Mesendoderm (in vitro differentiated cells): ENCODE measurements at regions not wholly inside any gene's neighbourhood (a gene's known extent, or its start where the extent isn't known, plus 50 kb on each side); places are given as distances from the start of the nearest gene placed in this dataset.

Experiments used
- DNase-seq: peaks from one replicate; pipeline ENCODE4 v3.0.0; 2013
- H2AK5ac ChIP-seq: 2 replicates; pipeline ENCODE4 v1.6.1; 2013; ENCODE audit warnings: low read length, inconsistent platforms
- H2BK120ac ChIP-seq: 2 replicates; pipeline ENCODE4 v1.6.1; 2013; ENCODE audit warnings: low read depth, mild to moderate bottlenecking, low read length, moderate library complexity, mixed read lengths
- H2BK15ac ChIP-seq: replicated peaks from 2 replicates; pipeline ENCODE4 v1.6.1; 2013; ENCODE audit warnings: low read depth, mild to moderate bottlenecking, moderate library complexity
- H2BK5ac ChIP-seq: 2 replicates; pipeline ENCODE4 v1.6.1; 2013; ENCODE audit warnings: low read length, inconsistent platforms
- H3K18ac ChIP-seq: 2 replicates; pipeline ENCODE4 v1.6.1; 2013; ENCODE audit warnings: mild to moderate bottlenecking, low read length, mixed read lengths
- H3K23ac ChIP-seq: one replicate; pipeline ENCODE4 v1.6.1; 2013; ENCODE audit warnings: low read length
- H3K27ac ChIP-seq: 2 replicates; pipeline ENCODE4 v1.5.1; 2013; ENCODE audit warnings: low read depth, mild to moderate bottlenecking, inconsistent platforms, low read length, moderate library complexity
- H3K27me3 ChIP-seq: 2 replicates; pipeline ENCODE4 v1.6.1; 2013; ENCODE audit warnings: low read length, control low read depth, mild to moderate bottlenecking, inconsistent platforms; ENCODE audit not compliant: insufficient read depth, poor library complexity
- H3K36me3 ChIP-seq: 2 replicates; pipeline ENCODE4 v1.6.1; 2013; ENCODE audit warnings: low read length, inconsistent platforms; ENCODE audit not compliant: control insufficient read depth, insufficient read depth
- H3K4ac ChIP-seq: one replicate; pipeline ENCODE4 v1.6.1; 2013; ENCODE audit warnings: low read depth, mild to moderate bottlenecking, low read length, moderate library complexity
- H3K4me1 ChIP-seq: 2 replicates; pipeline ENCODE4 v1.6.1; 2013; ENCODE audit warnings: low read depth, low read length, inconsistent platforms; ENCODE audit not compliant: control insufficient read depth
- H3K4me2 ChIP-seq: 2 replicates; pipeline ENCODE4 v1.6.1; 2013; ENCODE audit warnings: low read length
- H3K4me3 ChIP-seq: 2 replicates; pipeline ENCODE4 v1.5.1; 2013; ENCODE audit warnings: mild to moderate bottlenecking, low read length
- H3K56ac ChIP-seq: one replicate; pipeline ENCODE4 v1.6.1; 2013; ENCODE audit warnings: low read length
- H3K79me1 ChIP-seq: 2 replicates; pipeline ENCODE4 v1.6.1; 2013; ENCODE audit warnings: low read length, inconsistent platforms
- H3K79me2 ChIP-seq: 2 replicates; pipeline ENCODE4 v1.6.1; 2013; ENCODE audit warnings: mild to moderate bottlenecking, low read length; ENCODE audit not compliant: control insufficient read depth, insufficient read depth
- H3K9ac ChIP-seq: 2 replicates; pipeline ENCODE4 v1.6.1; 2013; ENCODE audit warnings: low read length, inconsistent platforms
- H4K5ac ChIP-seq: one replicate; pipeline ENCODE4 v1.6.1; 2013; ENCODE audit warnings: low read length
- H4K8ac ChIP-seq: one replicate; pipeline ENCODE4 v1.6.1; 2013; ENCODE audit warnings: low read depth, mild to moderate bottlenecking, control low read depth, low read length, moderate library complexity
- WGBS: extraction: QIAGEN DNeasy Blood & Tissue Kit; methylation state at CpG from one replicate; pipeline ENCODE4 v1.1.7; 2013; ENCODE audit warnings: low lambda C conversion rate, missing lambda C conversion rate; ENCODE audit not compliant: insufficient coverage; ENCODE audit errors: extremely low coverage; 5-methylcytosine and 5-hydroxymethylcytosine counted together

GRCh38 chr4:125039550-125039949 lies 275.2 kb upstream of the FAT4 start:
- Histone ChIP-seq H2BK120ac (no peak overlapping the region), H3K4me1 (no peaks in the 10 kb centered on the region), H3K18ac (no peak overlapping the region), H4K8ac (no peak overlapping the region), H3K4me2 (no peak overlapping the region), H2BK5ac (no peak overlapping the region), H3K79me1 (no peaks in the 10 kb centered on the region), H2BK15ac (no peak overlapping the region), H3K27ac (no peak overlapping the region), H4K5ac (no peak overlapping the region), H3K9ac (no peak overlapping the region), H3K4me3 (no peak overlapping the region), H3K27me3 (no peaks in the 10 kb centered on the region), H2AK5ac (no peak overlapping the region), H3K4ac (no peak overlapping the region), H3K79me2 (no peaks in the 10 kb centered on the region), H3K36me3 (no peaks in the 10 kb centered on the region), H3K56ac (no peak overlapping the region), H3K23ac (no peak overlapping the region)
- no peak for DNase-seq
- no CpG with 5 or more reads among the region's 5 CpGs for WGBS

DNA sequence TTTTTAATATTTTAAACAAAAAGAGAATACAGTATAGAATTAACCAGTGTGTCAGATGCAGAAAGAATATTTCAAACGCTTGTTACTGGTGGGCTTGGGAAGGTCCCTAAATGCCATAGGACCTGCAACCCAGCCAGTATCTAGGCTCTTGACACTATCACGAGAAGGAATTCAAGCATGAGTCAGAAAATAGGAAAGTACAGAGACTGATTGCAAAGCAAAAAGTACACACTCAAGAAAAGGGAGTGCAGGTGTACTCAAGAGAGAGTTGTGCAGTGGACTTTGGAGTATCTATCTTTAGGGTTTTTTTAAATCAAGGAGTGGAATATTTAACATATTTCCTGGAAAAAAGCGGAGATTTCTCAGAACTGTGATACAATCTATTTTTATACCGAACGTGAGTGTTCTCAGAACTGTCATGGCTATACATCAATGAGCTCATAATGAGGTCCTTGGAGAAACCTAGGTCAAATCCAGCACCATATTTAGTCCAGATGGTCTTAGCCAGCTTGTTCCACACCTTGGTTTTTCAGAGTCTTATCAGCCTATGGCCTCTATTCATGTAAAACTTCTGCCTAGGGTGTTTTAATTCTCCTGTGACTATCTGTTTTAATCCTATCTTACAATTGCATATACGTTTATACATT lies 291.8 kb upstream of the FAT4 start:
- no peak overlapping the region for H4K8ac ChIP-seq
- no CpG with 5 or more reads among the region's 6 CpGs for WGBS
- H3K36me3 ChIP-seq: no peaks in the 10 kb centered on the region
- no peak overlapping the region for H2BK5ac ChIP-seq
- H3K27me3 ChIP-seq: no peaks in the 10 kb centered on the region
- H3K4ac ChIP-seq: no peak overlapping the region
- H4K5ac ChIP-seq: no peak overlapping the region
- H3K9ac ChIP-seq: no peak overlapping the region
- no peak overlapping the region for H3K23ac ChIP-seq
- no peaks in the 10 kb centered on the region for H3K79me1 ChIP-seq
- no peak overlapping the region for H3K56ac ChIP-seq
- no peak overlapping the region for H3K18ac ChIP-seq
- no peak overlapping the region for H2BK120ac ChIP-seq
- H2AK5ac ChIP-seq: no peak overlapping the region
- no peak overlapping the region for H2BK15ac ChIP-seq
- no peak overlapping the region for H3K27ac ChIP-seq
- no peaks in the 10 kb centered on the region for H3K4me1 ChIP-seq
- no peaks in the 10 kb centered on the region for H3K79me2 ChIP-seq
- no peak overlapping the region for H3K4me3 ChIP-seq
- H3K4me2 ChIP-seq: no peak overlapping the region
- DNase-seq: no peak

GRCh38 chr4:125021189-125021588 lies 293.6 kb upstream of the FAT4 start:
- Histone ChIP-seq H3K27me3 (no peaks in the 10 kb centered on the region), H3K18ac (no peak overlapping the region), H2BK5ac (no peak overlapping the region), H3K4me1 (no peaks in the 10 kb centered on the region), H3K23ac (no peak overlapping the region), H3K4ac (no peak overlapping the region), H3K79me2 (no peaks in the 10 kb centered on the region), H3K4me3 (no peak overlapping the region), H3K27ac (no peak overlapping the region), H2BK120ac (no peak overlapping the region), H3K4me2 (no peak overlapping the region), H2BK15ac (no peak overlapping the region), H3K36me3 (no peaks in the 10 kb centered on the region), H3K9ac (no peak overlapping the region), H3K79me1 (no peaks in the 10 kb centered on the region), H3K56ac (no peak overlapping the region), H4K5ac (no peak overlapping the region), H4K8ac (no peak overlapping the region), H2AK5ac (no peak overlapping the region)
- WGBS: no CpG with 5 or more reads among the region's 1 CpG
- DNase-seq: no peak

DNA sequence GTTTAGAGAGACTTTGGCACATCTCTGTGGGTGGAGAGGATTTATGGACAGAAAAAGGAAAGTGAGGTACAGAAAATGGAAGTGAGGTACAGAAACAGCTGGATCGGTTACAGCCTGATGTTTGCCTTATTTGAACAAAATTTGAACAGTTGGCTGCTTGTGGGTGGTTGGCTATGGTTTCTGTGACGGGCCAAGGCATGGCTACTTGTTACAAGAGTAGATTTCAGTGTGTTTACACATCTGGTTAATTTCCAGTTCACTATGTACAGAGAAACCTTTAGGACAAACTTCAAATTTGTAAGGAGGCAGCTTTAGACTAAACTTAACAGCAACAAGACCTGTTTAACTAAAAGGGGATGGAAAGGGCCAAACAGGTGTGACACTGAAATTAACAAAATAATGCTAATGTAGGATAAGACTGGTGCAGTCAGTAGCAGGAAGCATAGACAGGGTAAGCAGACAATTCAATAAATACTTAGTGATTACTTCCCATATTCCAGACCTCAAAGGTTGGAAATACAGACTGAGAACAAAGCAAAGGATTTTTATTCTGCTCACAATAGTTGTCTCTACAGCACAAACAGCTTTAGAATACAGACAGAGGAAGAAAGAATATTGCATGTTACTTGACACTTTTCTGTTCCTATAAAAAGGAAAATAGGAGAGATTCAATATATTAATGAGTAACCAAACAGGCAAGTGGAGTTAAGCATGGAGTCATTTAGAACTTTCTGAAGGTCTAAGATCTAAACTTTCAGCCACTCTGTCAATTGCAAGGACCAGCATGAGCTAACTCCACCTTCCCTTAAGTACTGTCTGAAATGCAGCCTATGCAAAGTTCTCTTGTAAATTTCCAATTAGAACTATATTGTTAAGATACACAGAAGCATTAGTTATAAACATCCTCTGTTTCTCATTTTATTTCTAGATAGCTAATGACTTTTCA lies 294.4 kb upstream of the FAT4 start:
- H3K79me2 ChIP-seq: no peaks in the 10 kb centered on the region
- no peak overlapping the region for H3K4me3 ChIP-seq
- no peak overlapping the region for H4K5ac ChIP-seq
- H3K79me1 ChIP-seq: no peaks in the 10 kb centered on the region
- no peak overlapping the region for H2AK5ac ChIP-seq
- H4K8ac ChIP-seq: no peak overlapping the region
- no peaks in the 10 kb centered on the region for H3K27me3 ChIP-seq
- no peak overlapping the region for H2BK5ac ChIP-seq
- no peak overlapping the region for H3K56ac ChIP-seq
- H3K4ac ChIP-seq: no peak overlapping the region
- no peak overlapping the region for H3K23ac ChIP-seq
- DNase-seq: no peak
- no peak overlapping the region for H3K4me2 ChIP-seq
- no peak overlapping the region for H3K9ac ChIP-seq
- no peak overlapping the region for H3K27ac ChIP-seq
- no peak overlapping the region for H2BK15ac ChIP-seq
- no peak overlapping the region for H2BK120ac ChIP-seq
- no peaks in the 10 kb centered on the region for H3K36me3 ChIP-seq
- H3K18ac ChIP-seq: no peak overlapping the region
- WGBS: no CpG with 5 or more reads among the region's 2 CpGs
- no peaks in the 10 kb centered on the region for H3K4me1 ChIP-seq

DNA sequence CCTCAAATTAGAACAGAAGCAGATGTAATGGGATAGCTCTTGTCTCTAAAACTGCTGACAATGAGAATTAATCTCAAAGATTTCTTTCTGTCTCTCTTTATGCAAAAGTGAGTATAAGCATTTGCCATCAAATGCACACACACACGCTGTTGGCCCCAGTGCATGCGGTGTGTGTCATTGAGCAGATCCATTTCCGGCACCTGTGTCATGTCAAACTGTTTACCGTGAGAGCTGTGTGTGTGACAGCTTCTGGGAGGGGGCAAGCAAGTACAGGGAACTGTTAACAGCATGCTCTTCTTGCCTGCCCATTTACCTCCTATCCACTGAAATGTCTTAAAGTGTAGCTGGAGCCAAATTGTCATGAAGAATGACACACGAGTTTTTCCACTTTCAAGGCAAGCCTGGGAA lies 297.9 kb upstream of the FAT4 start:
- Histone ChIP-seq H3K36me3 (no peaks in the 10 kb centered on the region), H3K27ac (no peak overlapping the region), H3K18ac (no peak overlapping the region), H3K56ac (no peak overlapping the region), H3K4ac (no peak overlapping the region), H4K5ac (no peak overlapping the region), H3K9ac (no peak overlapping the region), H3K4me2 (no peak overlapping the region), H2BK5ac (no peak overlapping the region), H3K79me2 (no peaks in the 10 kb centered on the region), H2BK120ac (no peak overlapping the region), H2BK15ac (no peak overlapping the region), H3K27me3 (no peaks in the 10 kb centered on the region), H3K79me1 (no peaks in the 10 kb centered on the region), H2AK5ac (no peak overlapping the region), H3K4me3 (no peak overlapping the region), H4K8ac (no peak overlapping the region), H3K23ac (no peak overlapping the region), H3K4me1 (no peaks in the 10 kb centered on the region)
- no peak for DNase-seq
- no CpG with 5 or more reads among the region's 5 CpGs for WGBS
